GOT3 (cell line): ENCODE measurements at regions not wholly inside any gene's neighbourhood (a gene's known extent, or its start where the extent isn't known, plus 50 kb on each side); places are given as distances from the start of the nearest gene placed in this dataset.

Experiments used
- DNase-seq: peaks from one replicate; lab custom pipeline; 2025; ENCODE audit warnings: mixed read lengths; lab: John Stamatoyannopoulos, UW

GRCh38 chr2:19545507-19545906 lies 187.1 kb upstream of the OSR1 start:
- no peak for DNase-seq

GRCh38 chr2:19543663-19544383 lies 185.4 kb upstream of the OSR1 start:
- no peak for DNase-seq

GRCh38 chr2:19542796-19543662 lies 184.6 kb upstream of the OSR1 start:
- DNase-seq, result no peak

- DNase-seq, result no peak
Measured at GRCh38 chr2:19541884-19542283, 183.5 kb upstream of the OSR1 start.

- DNase-seq, result no peak
Measured at GRCh38 chr2:19540739-19541525, 182.5 kb upstream of the OSR1 start.

- DNase-seq, result no peak
Measured at GRCh38 chr2:19538411-19538963, 180.1 kb upstream of the OSR1 start.

- DNase-seq, result no peak
Measured at GRCh38 chr2:19536136-19536535, 177.7 kb upstream of the OSR1 start.

GRCh38 chr2:19532547-19533196 lies 174.2 kb upstream of the OSR1 start:
- no peak for DNase-seq

GRCh38 chr2:19529677-19530076 lies 171.3 kb upstream of the OSR1 start:
- DNase-seq, result no peak

- DNase-seq, result no peak
Measured at GRCh38 chr2:19527771-19528170, 169.3 kb upstream of the OSR1 start.

GRCh38 chr2:19525313-19525712 lies 166.9 kb upstream of the OSR1 start:
- no peak for DNase-seq

GRCh38 chr2:19519045-19519444 lies 160.6 kb upstream of the OSR1 start:
- DNase-seq, result no peak

- DNase-seq, result no peak
Measured at GRCh38 chr2:19507137-19507536, 148.7 kb upstream of the OSR1 start.

- DNase-seq, result no peak
Measured at GRCh38 chr2:19505199-19506136, 147.0 kb upstream of the OSR1 start.

GRCh38 chr2:19504400-19505198 lies 146.2 kb upstream of the OSR1 start:
- DNase-seq, result no peak

- DNase-seq, result no peak
Measured at GRCh38 chr2:19503915-19504314, 145.5 kb upstream of the OSR1 start.

- no peak for DNase-seq
Measured at GRCh38 chr2:19503406-19503805, 145.0 kb upstream of the OSR1 start.

- no peak for DNase-seq
Measured at GRCh38 chr2:19500126-19500525, 141.7 kb upstream of the OSR1 start.

- DNase-seq, result no peak
Measured at GRCh38 chr2:19496646-19497045, 138.2 kb upstream of the OSR1 start.

- DNase-seq, result no peak
Measured at GRCh38 chr2:19494241-19494640, 135.8 kb upstream of the OSR1 start.
